ENCODE measurements at regions not wholly inside any gene's neighbourhood (a gene's known extent, or its start where the extent isn't known, plus 50 kb on each side); places are given as distances from the start of the nearest gene placed in this dataset.

DNA sequence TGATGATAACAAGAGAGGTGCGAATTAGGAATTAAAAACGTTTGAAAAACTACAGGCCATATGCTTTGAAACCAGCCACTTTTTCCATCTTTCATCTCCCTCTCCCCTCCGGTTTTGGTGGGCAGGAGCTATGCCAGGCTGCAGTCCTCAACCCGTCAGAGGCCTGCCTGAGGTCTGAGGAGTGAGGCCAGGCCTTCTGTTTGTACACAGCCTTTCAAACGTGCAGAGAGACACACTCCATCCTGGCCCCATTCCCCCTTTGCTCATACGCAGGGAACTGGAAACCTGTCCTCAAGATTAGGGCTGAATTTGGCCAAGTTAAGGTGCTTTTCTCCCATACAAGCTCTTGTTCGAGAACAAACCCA lies 74.5 kb downstream of the ZIC5 start:
- no peak for DNase-seq (ENCODE audit: insufficient read length, low spot score)

DNA sequence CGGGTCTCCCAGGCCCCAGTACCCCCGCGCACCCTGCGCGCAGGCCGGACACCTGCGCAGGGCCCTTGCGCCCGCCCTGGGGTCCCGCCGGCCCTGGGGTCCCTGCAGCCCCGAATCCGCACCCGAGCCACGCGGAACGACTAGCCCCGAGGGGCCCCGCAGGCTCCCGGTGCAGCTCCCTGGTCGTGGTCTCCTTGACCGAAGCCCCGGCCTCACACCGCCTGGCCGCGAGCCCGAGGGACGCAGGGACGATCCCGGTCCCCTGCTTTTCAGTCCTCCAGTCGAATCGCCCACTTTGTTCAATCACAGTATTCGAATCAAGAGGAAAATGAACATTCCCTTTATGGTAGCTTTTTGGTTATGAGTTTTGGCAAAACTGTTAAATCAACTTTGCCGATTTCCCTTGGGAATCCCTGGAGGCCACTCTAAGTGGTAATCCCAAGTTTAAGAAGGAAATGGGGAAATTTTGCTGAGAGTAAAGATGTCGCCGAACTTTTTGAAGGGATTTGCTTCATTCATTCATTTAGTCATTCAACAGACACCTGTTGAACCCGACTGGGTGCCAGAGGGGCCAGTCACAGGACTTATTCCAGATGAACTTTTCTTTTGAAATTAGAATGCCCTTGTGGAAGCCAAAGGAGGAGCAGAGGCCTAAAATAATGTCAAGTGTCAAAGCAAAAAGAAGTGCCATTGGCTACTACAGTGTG lies 75.0 kb downstream of the ZIC5 start:
- TF ChIP-seq, protein P1, sequence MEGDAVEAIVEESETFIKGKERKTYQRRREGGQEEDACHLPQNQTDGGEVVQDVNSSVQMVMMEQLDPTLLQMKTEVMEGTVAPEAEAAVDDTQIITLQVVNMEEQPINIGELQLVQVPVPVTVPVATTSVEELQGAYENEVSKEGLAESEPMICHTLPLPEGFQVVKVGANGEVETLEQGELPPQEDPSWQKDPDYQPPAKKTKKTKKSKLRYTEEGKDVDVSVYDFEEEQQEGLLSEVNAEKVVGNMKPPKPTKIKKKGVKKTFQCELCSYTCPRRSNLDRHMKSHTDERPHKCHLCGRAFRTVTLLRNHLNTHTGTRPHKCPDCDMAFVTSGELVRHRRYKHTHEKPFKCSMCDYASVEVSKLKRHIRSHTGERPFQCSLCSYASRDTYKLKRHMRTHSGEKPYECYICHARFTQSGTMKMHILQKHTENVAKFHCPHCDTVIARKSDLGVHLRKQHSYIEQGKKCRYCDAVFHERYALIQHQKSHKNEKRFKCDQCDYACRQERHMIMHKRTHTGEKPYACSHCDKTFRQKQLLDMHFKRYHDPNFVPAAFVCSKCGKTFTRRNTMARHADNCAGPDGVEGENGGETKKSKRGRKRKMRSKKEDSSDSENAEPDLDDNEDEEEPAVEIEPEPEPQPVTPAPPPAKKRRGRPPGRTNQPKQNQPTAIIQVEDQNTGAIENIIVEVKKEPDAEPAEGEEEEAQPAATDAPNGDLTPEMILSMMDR (IDR thresholded peaks at IDR 0.05; ENCODE audit: insufficient read depth, missing control alignments) = no peak
- DNase-seq (ENCODE audit: insufficient read length, low spot score) (no peak), FAIRE-seq (no peak)

More for the DNA sequence above, 74.5 kb downstream of the ZIC5 start:
- TF ChIP-seq, protein P1 (IDR thresholded peaks at IDR 0.05; ENCODE audit: insufficient read depth, missing control alignments) = no peak
- FAIRE-seq = no peak

DNA sequence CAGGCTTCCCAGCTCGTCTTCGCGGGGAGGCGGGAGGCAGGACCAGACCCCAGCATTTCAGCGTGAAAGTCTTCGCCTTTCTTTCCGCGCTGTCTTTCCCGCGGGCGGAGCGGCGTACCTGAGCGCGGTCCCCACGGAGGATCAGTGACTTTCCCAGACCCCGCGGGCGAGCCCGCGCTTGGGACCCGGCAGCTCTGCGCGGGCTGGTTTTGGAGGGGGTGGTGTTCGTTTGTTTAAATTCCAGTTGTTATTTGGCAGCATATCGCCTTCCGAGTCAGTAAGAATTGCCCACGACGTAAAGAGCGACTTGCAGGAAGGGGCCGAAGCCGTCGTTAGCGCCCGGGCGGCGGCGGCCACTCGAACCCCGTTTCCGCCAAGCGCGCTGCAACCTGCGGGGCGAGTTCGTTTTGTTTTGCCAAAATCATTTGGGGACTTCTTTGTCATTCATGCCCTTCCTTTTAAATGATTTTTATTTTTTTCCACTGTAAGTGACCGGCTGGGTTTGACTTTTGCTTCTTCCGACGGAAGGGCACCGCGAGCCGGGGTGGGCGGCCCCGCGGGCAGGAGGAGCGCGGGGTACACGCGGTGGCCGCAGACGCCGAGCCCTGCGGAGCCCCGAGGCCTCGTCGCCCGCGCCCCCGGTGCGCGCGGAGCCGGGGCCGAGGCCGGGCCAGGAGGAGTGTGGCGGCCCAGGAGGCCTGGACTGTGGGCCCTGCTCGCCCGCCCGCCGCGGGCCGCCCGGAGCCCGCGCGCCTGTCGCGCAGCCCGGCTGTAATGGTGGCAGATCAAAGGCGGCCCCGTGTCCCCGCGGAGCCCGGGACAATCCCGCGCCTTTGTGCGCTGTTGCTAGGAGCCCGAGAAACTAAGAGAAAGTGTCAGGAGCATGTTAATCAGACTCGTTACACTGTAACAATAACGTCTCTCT lies 75.9 kb downstream of the ZIC5 start:
- TF ChIP-seq, protein P1 (IDR thresholded peaks at IDR 0.05; ENCODE audit: insufficient read depth, missing control alignments) = no peak
- FAIRE-seq (no peak), DNase-seq (ENCODE audit: insufficient read length, low spot score) (no peak)

DNA sequence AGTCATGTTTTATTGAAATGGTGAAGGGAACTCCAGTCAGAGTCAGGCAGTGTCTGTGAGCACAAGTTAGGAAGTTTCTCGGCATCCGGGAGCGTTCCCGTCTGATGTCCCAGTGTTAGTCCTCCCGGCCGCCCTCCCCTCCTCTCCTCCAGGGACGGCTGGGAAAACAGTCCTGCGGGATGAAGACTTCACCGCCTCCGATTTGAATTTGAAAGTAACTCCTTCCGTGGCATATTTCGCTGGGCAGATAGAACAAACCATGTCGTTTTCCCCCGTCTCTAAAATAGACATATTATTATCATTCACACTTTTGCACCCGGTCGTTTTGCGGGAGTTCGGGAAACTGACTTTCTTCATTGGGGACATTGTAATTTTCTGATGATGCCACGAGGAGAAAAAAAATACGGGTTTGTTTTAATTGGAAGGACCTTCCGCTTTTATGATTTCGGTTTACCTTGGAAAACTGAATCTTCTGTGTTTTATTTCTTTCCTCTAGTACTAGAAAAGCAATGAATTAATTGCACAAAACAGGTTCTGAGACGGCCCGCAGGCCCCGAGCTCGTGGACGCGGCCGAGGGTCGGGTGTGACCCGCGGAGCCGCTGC lies 76.6 kb downstream of the ZIC5 start:
- DNase-seq (ENCODE audit: insufficient read length, low spot score) (no peak), FAIRE-seq (no peak)
- TF ChIP-seq, protein P1 (IDR thresholded peaks at IDR 0.05; ENCODE audit: insufficient read depth, missing control alignments) = no peak

DNA sequence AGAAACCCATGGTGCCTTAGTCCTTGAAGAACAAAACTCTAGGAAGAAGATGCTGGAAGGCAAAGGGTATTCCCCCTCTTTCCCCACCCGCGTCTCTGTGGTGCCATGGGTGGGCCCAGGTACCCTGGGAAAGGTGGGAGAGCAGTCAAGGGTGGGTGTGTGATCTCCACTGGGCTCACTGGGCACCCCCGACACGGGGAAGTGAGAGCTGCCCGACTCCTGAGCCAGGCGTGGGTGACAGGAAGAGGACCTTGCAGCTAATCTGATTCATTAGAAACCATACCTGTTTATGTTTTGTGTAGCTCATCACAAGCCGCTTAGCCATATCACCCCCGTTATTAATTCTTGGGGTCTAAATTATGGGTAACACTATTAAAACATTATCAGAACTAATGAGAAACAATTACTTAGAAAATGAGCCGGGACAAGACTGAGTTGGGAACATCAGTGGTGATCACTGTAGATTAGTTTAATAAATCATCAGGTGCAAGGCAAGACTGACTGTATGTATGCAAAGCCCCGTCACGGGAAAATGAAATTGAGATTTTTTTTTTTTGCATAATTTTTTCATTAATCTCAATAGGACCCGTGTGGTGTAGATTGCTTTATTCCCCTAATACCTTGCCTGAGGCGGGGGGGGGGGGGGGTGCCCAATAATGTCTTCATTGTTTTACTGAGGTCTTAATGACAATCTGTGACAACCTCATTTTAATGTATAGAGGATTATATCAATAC lies 77.3 kb downstream of the ZIC5 start:
- FAIRE-seq (no peak), DNase-seq (ENCODE audit: insufficient read length, low spot score) (no peak)
- TF ChIP-seq, protein P1 (IDR thresholded peaks at IDR 0.05; ENCODE audit: insufficient read depth, missing control alignments) = no peak

DNA sequence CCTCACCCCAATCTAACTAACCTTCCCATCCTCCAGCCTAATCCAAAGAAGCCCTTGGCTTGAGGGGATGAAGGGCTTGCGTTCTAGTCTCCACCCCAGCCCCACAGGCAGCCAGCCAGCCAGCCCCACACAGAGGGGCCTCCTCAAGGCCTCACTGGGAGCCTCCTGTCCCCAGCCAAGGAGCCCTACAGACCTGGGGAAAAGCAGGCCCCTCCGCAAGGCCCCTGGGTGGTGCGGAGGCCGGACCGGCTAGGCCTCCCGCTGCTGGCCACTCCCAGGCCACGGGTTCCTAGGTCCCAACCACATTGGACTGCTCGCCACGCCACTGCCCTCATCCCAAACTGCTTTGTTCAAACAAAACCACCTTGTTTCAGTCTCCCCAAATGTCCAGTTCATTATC lies 78.0 kb downstream of the ZIC5 start:
- no peak for FAIRE-seq
- TF ChIP-seq, protein P1 (IDR thresholded peaks at IDR 0.05; ENCODE audit: insufficient read depth, missing control alignments) = no peak
- DNase-seq (ENCODE audit: insufficient read length, low spot score) = no peak
